ENCODE measurements at regions not wholly inside any gene's neighbourhood (a gene's known extent, or its start where the extent isn't known, plus 50 kb on each side); places are given as distances from the start of the nearest gene placed in this dataset.

DNA sequence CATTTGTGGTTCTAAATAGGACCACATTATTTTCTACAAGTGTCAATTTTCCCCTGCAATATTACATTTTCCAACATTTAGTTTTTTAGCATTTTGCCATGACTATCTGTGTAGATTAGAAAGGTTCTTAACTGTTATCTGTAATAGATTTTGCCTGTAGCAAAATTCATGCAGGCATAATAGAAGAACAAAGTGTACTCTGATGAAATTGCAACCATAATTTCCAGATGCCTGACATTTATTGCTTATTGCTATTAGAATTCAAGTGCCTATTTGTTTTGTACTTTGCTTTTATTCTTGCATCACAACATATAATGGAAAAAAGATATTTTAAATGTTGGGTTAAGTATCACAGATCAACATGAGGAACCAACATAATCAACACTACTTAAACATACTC, 337.7 kb downstream of the TOX3 start:
- Histone ChIP-seq H3K9me3 (replicated peaks in 1 of 2; ENCODE audit: control insufficient read depth in 2 of 2, insufficient read depth in 1 of 2, low read depth in 1 of 2, low read length in 2 of 2) (no peaks in the 10 kb centered on the region), H3K23ac (ENCODE audit: low read depth, low read length, poor library complexity) (no peak overlapping the region), H3K9ac (ENCODE audit: low read depth, low read length, poor library complexity) (no peak overlapping the region), H3K79me1 (ENCODE audit: low read depth, low read length) (no peaks in the 10 kb centered on the region), H3K36me3 (replicated peaks in 1 of 2; ENCODE audit: control insufficient read depth in 2 of 2, insufficient read depth in 2 of 2, low read length in 2 of 2) (no peaks in the 10 kb centered on the region), H2BK5ac (ENCODE audit: low read length) (no peak overlapping the region), H3K4me1 (ENCODE audit: control insufficient read depth in 2 of 2, insufficient read depth in 1 of 2, low read depth in 1 of 2, low read length in 2 of 2) (no peaks in the 10 kb centered on the region), H3K4me3 (ENCODE audit: low read length in 2 of 2) (no peak overlapping the region), H4K91ac (ENCODE audit: low read depth, low read length, poor library complexity) (no peak overlapping the region), H2BK120ac (ENCODE audit: low read depth, low read length) (no peak overlapping the region), H3K4me2 (ENCODE audit: insufficient read depth, low read length, poor library complexity, severe bottlenecking) (no peak overlapping the region), H3K14ac (ENCODE audit: low read length) (no peak overlapping the region), H3K27me3 (ENCODE audit: control insufficient read depth in 3 of 3, insufficient read depth in 3 of 3, low read depth in 1 of 3, low read length in 3 of 3) (no peaks in the 10 kb centered on the region), H3K4ac (ENCODE audit: low read length) (no peak overlapping the region), H2BK15ac (ENCODE audit: low read length) (no peak overlapping the region), H2AFZ (ENCODE audit: low read length) (no peak overlapping the region), H2AK5ac (ENCODE audit: low read depth, low read length) (no peak overlapping the region), H3K27ac (replicated peaks; ENCODE audit: low read length) (no peak overlapping the region), H3K18ac (ENCODE audit: low read length) (no peak overlapping the region), H4K8ac (ENCODE audit: low read depth, low read length) (no peak overlapping the region), H2BK12ac (ENCODE audit: low read length) (no peak overlapping the region)
- DNase-seq (ENCODE audit: low spot score): no peak

- H2BK120ac ChIP-seq (ENCODE audit: low read depth, low read length): no peak overlapping the region
- no peaks in the 10 kb centered on the region for H3K79me1 ChIP-seq (ENCODE audit: low read depth, low read length)
- no peak overlapping the region for H3K4ac ChIP-seq (ENCODE audit: low read length)
- H4K91ac ChIP-seq (ENCODE audit: low read depth, low read length, poor library complexity): no peak overlapping the region
- H3K4me1 ChIP-seq (ENCODE audit: control insufficient read depth in 2 of 2, insufficient read depth in 1 of 2, low read depth in 1 of 2, low read length in 2 of 2): no peaks in the 10 kb centered on the region
- H3K18ac ChIP-seq (ENCODE audit: low read length): no peak overlapping the region
- no peak for DNase-seq (ENCODE audit: low spot score)
- no peak overlapping the region for H2AK5ac ChIP-seq (ENCODE audit: low read depth, low read length)
- no peak overlapping the region for H3K9ac ChIP-seq (ENCODE audit: low read depth, low read length, poor library complexity)
- no peak overlapping the region for H4K8ac ChIP-seq (ENCODE audit: low read depth, low read length)
- H3K27ac ChIP-seq (replicated peaks; ENCODE audit: low read length): no peak overlapping the region
- no peak overlapping the region for H2BK15ac ChIP-seq (ENCODE audit: low read length)
- no peaks in the 10 kb centered on the region for H3K9me3 ChIP-seq (replicated peaks in 1 of 2; ENCODE audit: control insufficient read depth in 2 of 2, insufficient read depth in 1 of 2, low read depth in 1 of 2, low read length in 2 of 2)
- no peak overlapping the region for H3K4me3 ChIP-seq (ENCODE audit: low read length in 2 of 2)
- no peak overlapping the region for H2BK5ac ChIP-seq (ENCODE audit: low read length)
- H3K23ac ChIP-seq (ENCODE audit: low read depth, low read length, poor library complexity): no peak overlapping the region
- no peak overlapping the region for H2AFZ ChIP-seq (ENCODE audit: low read length)
- no peaks in the 10 kb centered on the region for H3K36me3 ChIP-seq (replicated peaks in 1 of 2; ENCODE audit: control insufficient read depth in 2 of 2, insufficient read depth in 2 of 2, low read length in 2 of 2)
- H3K4me2 ChIP-seq (ENCODE audit: insufficient read depth, low read length, poor library complexity, severe bottlenecking): no peak overlapping the region
- H3K27me3 ChIP-seq (ENCODE audit: control insufficient read depth in 3 of 3, insufficient read depth in 3 of 3, low read depth in 1 of 3, low read length in 3 of 3): no peaks in the 10 kb centered on the region
- H3K14ac ChIP-seq (ENCODE audit: low read length): no peak overlapping the region
- no peak overlapping the region for H2BK12ac ChIP-seq (ENCODE audit: low read length)
These were observed 343.8 kb downstream of the TOX3 start for GRCh38 chr16:52203096-52203495.

DNA sequence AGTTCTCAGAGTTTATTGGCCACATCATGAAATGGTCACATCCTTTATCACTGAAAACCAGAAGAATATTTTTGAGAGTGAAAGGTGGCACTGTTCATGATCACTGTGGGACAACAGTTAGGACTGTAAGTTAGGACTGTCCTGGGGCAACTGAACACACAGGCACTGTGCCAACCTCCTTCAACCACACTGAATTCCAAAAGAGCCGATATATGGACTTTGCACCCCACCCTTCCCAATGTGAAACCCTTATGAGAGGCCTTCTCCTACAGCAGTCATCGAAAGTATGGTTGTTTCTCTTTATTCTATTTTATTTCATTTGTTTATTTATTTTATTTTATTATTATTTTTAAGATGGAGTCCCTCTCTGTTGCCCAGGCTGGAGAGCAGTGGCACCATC, 353.5 kb downstream of the TOX3 start:
- H3K36me3 ChIP-seq (replicated peaks in 1 of 2; ENCODE audit: control insufficient read depth in 2 of 2, insufficient read depth in 2 of 2, low read length in 2 of 2): no peaks in the 10 kb centered on the region
- no peak overlapping the region for H3K4ac ChIP-seq (ENCODE audit: low read length)
- H3K4me1 ChIP-seq (ENCODE audit: control insufficient read depth in 2 of 2, insufficient read depth in 1 of 2, low read depth in 1 of 2, low read length in 2 of 2): no peaks in the 10 kb centered on the region
- H2BK5ac ChIP-seq (ENCODE audit: low read length): no peak overlapping the region
- no peak overlapping the region for H3K14ac ChIP-seq (ENCODE audit: low read length)
- peak overlapping the region; percentile 66 for H3K18ac ChIP-seq (ENCODE audit: low read length)
- no peak overlapping the region for H2BK12ac ChIP-seq (ENCODE audit: low read length)
- no CpG with 5 or more reads among the region's 2 CpGs for WGBS, 2 donors (ENCODE audit: extremely low coverage in 2 of 2, insufficient read length in 2 of 2, insufficient replicate concordance in 1 of 2)
- H2AFZ ChIP-seq (ENCODE audit: low read length): no peak overlapping the region
- H2BK15ac ChIP-seq (ENCODE audit: low read length): no peak overlapping the region
- H4K91ac ChIP-seq (ENCODE audit: low read depth, low read length, poor library complexity): no peak overlapping the region
- H3K27me3 ChIP-seq (ENCODE audit: control insufficient read depth in 3 of 3, insufficient read depth in 3 of 3, low read depth in 1 of 3, low read length in 3 of 3): no peaks in the 10 kb centered on the region
- H2BK120ac ChIP-seq (ENCODE audit: low read depth, low read length): no peak overlapping the region
- H3K27ac ChIP-seq (replicated peaks; ENCODE audit: low read length): no peak overlapping the region
- no peak overlapping the region for H3K23ac ChIP-seq (ENCODE audit: low read depth, low read length, poor library complexity)
- H3K4me2 ChIP-seq (ENCODE audit: insufficient read depth, low read length, poor library complexity, severe bottlenecking): no peak overlapping the region
- H3K4me3 ChIP-seq (ENCODE audit: low read length in 2 of 2): no peak overlapping the region
- H3K9me3 ChIP-seq (replicated peaks in 1 of 2; ENCODE audit: control insufficient read depth in 2 of 2, insufficient read depth in 1 of 2, low read depth in 1 of 2, low read length in 2 of 2): no peaks in the 10 kb centered on the region
- no peak for DNase-seq (ENCODE audit: low spot score)
- no peak overlapping the region for H4K8ac ChIP-seq (ENCODE audit: low read depth, low read length)
- H3K9ac ChIP-seq (ENCODE audit: low read depth, low read length, poor library complexity): no peak overlapping the region
- H3K79me1 ChIP-seq (ENCODE audit: low read depth, low read length): no peaks in the 10 kb centered on the region
- peak overlapping the region; percentile 33 for H2AK5ac ChIP-seq (ENCODE audit: low read depth, low read length)

- H3K79me1 ChIP-seq (ENCODE audit: low read depth, low read length): no peaks in the 10 kb centered on the region
- no peaks in the 10 kb centered on the region for H3K27me3 ChIP-seq (ENCODE audit: control insufficient read depth in 3 of 3, insufficient read depth in 3 of 3, low read depth in 1 of 3, low read length in 3 of 3)
- H3K4me2 ChIP-seq (ENCODE audit: insufficient read depth, low read length, poor library complexity, severe bottlenecking): no peak overlapping the region
- H3K9me3 ChIP-seq (replicated peaks in 1 of 2; ENCODE audit: control insufficient read depth in 2 of 2, insufficient read depth in 1 of 2, low read depth in 1 of 2, low read length in 2 of 2): no peaks in the 10 kb centered on the region
- H2AFZ ChIP-seq (ENCODE audit: low read length): peak overlapping the region; percentile 74
- H2BK15ac ChIP-seq (ENCODE audit: low read length): no peak overlapping the region
- no peak overlapping the region for H4K8ac ChIP-seq (ENCODE audit: low read depth, low read length)
- no peak overlapping the region for H3K4me3 ChIP-seq (ENCODE audit: low read length in 2 of 2)
- no peak overlapping the region for H2AK5ac ChIP-seq (ENCODE audit: low read depth, low read length)
- H3K23ac ChIP-seq (ENCODE audit: low read depth, low read length, poor library complexity): no peak overlapping the region
- H3K4ac ChIP-seq (ENCODE audit: low read length): no peak overlapping the region
- peak; percentile 86 for DNase-seq (ENCODE audit: low spot score)
- WGBS, 2 donors (ENCODE audit: extremely low coverage in 2 of 2, insufficient read length in 2 of 2, insufficient replicate concordance in 1 of 2): no CpG with 5 or more reads among the region's 7 CpGs
- H3K4me1 ChIP-seq (ENCODE audit: control insufficient read depth in 2 of 2, insufficient read depth in 1 of 2, low read depth in 1 of 2, low read length in 2 of 2): no peaks in the 10 kb centered on the region
- no peak overlapping the region for H2BK12ac ChIP-seq (ENCODE audit: low read length)
- no peaks in the 10 kb centered on the region for H3K36me3 ChIP-seq (replicated peaks in 1 of 2; ENCODE audit: control insufficient read depth in 2 of 2, insufficient read depth in 2 of 2, low read length in 2 of 2)
- no peak overlapping the region for H2BK120ac ChIP-seq (ENCODE audit: low read depth, low read length)
- no peak overlapping the region for H3K14ac ChIP-seq (ENCODE audit: low read length)
- no peak overlapping the region for H4K91ac ChIP-seq (ENCODE audit: low read depth, low read length, poor library complexity)
- no peak overlapping the region for H2BK5ac ChIP-seq (ENCODE audit: low read length)
- no peak overlapping the region for H3K18ac ChIP-seq (ENCODE audit: low read length)
- no peak overlapping the region for H3K9ac ChIP-seq (ENCODE audit: low read depth, low read length, poor library complexity)
- no peak overlapping the region for H3K27ac ChIP-seq (replicated peaks; ENCODE audit: low read length)
These were observed 355.3 kb downstream of the TOX3 start for GRCh38 chr16:52191531-52192134.

All from neuronal stem cell (in vitro differentiated cells).